ENCODE measurements at regions not wholly inside any gene's neighbourhood (a gene's known extent, or its start where the extent isn't known, plus 50 kb on each side); places are given as distances from the start of the nearest gene placed in this dataset.
"Not testable (repeated sequence)": the region's sequence is repeated elsewhere in the genome, so short reads cannot be mapped to it uniquely, and the experiment has no call there.

- DNase-seq = no peak
Measured at GRCh38 chr12:97714107-97714563, 251.5 kb downstream of the RMST start.

DNA sequence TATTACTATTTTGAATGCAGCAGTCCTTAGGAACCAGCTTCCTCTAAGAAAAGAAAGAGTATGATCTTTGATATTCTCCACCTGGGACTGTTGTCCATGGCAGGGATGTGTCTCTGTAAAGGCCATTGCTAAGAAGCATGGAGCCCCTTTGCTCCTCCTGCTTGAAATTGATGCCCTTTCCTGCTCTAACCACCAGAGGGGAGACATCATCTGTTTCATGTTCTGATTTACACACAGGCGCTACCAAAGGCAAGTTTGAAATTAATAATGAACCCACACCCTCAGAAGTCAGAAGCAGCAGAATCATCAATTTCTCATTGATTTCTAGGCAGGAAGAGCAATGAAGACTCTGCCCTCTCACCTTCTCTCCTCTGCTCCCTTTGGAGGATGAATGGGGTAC, 253.8 kb downstream of the RMST start:
- DNase-seq = peak in 1 of 2 experiments; percentile 42

GRCh38 chr12:97723801-97724200, 261.2 kb downstream of the RMST start:
- DNase-seq = not testable (repeated sequence)

GRCh38 chr12:97745406-97746101, 282.9 kb downstream of the RMST start:
- DNase-seq = no peak

DNA sequence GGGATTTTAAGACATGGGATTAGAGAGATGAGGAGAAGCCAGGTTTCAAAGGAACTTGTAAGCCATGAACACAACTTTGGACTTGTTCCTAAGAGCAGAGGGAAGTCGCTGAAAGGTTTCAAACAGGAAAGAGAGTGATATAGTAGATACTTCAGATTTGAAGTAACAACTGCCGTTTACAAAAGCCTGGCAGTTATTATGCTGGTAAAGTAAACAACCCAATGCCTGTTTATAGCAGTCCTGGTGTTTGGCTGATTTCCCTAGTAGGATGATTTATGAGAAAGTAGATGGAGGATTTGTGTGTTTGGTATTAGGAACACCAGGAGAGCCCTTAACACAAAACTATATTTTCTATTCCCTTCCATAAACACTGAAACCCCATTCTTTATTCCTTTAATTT, 285.7 kb downstream of the RMST start:
- peak; percentile 64 to 94 for DNase-seq

GRCh38 chr12:97751704-97752103, 289.1 kb downstream of the RMST start:
- peak in 1 of 2 experiments; percentile 73 for DNase-seq

DNA sequence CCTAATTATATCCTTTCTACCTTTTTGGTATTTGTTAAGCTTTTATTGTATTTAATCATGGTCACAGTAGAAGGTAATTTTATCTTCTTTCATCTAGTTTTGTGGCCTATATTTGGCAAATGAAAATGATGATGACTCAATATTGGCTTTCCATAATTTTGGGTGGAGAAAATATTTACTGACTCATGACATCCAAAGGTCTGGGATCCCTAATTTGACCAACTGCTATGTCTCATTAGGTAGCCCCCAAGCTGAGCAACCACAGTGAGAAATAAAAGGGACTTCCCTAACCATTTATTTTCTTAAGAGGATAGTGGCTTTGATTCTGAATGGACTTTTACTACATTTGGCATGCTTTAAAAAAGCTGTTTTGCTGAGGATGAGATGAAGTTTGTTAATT, 289.5 kb downstream of the RMST start:
- peak; percentile 91 to 99 for DNase-seq

DNA sequence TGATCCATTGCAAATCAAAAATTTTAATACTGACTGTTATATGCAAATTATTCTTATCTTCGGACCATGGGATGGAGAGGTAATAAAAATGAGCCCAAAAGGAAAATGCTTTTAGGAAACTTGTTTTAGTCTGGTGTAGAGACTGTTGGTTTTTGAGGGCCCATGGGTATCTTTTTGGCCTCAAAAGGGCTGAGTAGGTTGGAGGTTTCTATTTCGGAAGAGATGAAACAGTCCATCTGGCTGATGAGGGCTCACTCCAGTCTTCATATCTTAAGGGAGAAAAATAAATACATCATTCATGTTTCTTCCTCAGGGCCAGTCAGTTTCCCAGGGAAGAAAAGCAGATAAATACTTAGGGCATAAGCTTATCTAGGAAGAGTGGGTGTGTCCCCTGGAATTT, 290.7 kb downstream of the RMST start:
- no peak for DNase-seq

- DNase-seq = no peak
Measured at GRCh38 chr12:97754306-97754705, 291.7 kb downstream of the RMST start.

DNA sequence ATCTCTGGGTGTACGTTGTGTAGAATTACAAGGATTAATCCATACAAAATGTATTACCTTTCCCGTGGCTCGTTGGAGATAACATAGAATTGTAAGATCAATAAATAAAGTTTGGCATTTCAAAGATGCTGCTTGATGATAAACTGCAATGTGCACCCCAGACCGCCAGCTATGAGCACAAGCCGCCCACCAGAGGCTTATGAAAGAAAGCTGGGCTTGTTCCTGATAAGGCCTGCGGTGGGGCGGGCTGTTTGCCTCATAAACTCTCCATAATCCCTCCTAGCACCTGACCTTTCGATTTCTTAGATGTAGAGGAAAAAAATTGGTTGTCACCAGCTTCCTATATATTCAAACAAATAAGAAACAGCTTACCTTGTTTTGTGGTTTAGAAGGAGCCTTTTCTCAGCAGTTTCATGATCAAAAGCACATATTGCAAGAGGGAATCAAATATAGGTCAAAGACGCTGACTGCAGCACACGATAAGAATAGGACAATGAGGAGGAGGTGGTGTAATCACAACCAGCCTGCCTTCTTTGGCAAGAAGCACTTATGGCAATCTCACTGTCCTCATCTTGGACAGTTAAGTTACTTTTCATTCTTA, 293.6 kb downstream of the RMST start:
- no peak for DNase-seq

DNA sequence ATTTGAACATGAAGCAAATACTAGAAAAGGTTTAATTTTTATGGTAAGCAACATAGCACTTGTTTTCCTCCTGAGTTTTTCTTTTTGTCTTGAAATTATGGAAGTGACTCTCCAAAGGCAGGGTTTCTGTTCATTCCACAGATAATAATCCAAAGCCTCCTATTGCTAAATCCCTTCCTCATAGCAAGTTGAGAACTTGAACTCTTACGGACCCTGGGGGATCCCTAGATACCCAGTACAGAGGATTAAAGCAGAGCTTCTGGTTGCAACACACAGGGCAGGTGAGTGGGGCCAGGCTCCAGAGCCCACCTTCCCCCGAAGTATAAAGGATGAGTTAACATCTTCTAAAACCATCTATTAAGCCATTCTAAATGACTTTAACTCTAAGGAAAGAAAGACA, 294.1 kb downstream of the RMST start:
- DNase-seq = no peak

DNA sequence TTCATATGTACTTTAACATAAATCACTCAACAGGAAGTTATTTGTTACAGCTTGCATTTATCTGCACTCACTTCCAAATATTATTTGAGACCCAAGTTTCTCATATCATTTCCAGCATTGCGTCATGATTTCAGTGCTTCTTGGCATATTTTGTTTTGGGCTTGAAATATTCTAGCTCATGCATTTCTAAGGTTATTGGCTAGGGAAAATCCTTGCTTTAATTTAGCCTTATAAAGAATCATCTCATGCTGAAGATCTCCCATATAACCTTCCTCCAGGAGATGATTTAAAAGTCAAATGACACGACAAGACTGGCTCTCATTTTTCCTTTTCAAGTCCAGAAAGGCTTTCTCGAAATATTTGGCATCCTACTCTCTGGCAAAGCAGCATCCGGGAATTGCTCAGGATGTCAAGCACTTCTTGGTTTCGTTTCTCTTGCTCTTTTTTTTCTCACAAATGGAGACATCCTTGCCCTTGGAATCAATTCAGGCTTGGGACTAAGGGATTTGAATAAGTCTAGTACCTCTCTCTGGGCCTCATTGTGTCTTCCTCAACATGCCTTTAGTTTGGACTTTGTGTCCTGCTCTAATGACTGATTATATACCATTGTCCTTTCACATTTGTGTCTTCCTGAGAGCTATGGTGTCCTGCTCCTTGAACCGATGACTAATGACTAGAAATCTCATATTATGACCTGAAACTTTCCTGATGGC, 295.0 kb downstream of the RMST start:
- DNase-seq = no peak

DNA sequence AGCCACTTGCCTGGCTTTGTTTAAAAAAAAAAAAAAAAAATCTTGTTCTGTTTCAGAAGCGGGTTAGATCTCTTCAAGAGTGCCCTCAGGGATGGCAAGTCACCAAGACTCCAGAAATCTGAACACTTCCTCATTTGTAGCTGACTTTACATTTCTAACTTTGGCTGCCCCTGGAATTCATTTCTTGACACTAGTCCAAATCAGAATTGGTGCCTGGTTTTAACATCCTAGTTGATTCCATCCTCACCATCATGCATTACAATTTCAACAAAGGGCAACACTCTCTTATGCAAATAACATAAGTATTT, 295.5 kb downstream of the RMST start:
- no peak for DNase-seq

GRCh38 chr12:97758586-97758985, 296.0 kb downstream of the RMST start:
- DNase-seq = no peak

DNA sequence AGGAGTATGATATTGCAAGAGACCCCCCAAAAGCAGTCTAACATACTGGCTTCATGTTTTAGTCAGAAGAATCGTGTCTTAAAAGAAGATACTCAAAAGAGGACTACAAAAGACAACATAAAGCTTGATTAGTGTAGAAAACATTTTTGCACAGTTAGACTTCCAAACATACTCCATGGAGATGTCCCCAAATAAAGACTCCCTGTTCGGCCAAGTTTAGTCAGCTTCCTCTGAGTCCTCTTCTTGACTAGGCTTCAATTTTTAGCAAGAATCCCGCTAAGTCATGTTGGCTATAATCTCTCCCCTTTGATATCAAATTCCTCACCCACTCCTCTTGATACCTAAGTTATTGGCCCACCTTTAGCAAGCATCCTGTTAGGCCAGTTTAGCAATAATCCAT, 298.0 kb downstream of the RMST start:
- DNase-seq = no peak

- peak in 1 of 2 experiments; percentile 27 for DNase-seq
Measured at GRCh38 chr12:97763113-97763512, 300.5 kb downstream of the RMST start.

DNA sequence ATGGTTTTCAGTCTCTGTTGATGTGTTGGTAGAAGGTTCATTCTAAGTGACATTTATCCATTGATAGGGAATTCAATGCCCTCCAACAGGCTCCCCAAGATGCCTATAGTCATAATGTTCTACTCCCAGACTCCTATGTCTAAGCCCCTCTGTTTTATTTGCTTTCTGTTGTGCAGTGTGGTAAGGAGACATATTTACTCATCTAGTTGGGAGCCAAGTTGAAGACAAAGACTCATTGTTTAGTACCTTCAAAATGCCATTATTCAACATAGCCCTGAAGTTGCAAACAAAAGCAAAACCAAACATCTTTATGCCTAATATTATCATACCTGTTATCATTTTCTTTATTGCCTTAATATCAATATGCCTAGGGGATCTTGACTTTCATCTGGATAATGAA, 302.1 kb downstream of the RMST start:
- DNase-seq = no peak

DNA sequence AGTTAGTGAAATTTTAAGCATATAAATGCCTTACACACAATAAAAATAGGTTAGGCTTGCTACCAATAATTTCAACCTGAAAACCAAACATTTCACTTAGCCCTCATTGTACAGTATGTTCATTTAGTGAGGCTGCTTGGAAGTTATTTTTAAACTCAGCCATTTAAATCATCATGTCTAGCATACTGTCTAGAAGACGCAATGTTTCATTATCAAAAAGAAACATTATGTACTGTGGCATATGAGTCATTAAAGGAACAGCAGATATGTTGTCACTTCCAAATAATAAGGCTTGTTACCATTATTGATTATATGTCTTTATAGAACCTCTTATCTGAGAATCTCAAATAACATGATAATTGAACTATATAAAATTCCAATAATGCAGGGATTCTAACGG, 304.7 kb downstream of the RMST start:
- DNase-seq = no peak

DNA sequence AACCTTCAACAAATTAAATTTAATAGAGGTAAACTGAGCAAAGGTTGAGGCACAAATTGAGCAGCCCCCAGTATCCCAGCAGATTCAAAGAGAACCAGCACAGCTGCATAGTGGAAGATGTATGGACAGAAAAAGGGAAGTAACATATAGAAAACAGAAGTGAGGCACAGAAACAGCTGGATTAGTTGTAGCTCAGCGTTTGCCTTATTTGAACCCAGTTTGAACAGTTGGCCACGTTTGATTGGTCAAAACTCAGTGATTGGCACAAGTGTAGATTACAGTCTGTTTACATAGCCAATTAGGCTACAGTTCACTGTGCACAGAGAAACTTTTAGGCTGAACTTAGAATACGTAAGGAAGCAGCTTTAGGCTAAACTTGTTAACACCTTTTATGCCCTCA, 315.5 kb downstream of the RMST start:
- DNase-seq = no peak

GRCh38 chr12:97781342-97781741, 318.7 kb downstream of the RMST start:
- no peak for DNase-seq

DNA sequence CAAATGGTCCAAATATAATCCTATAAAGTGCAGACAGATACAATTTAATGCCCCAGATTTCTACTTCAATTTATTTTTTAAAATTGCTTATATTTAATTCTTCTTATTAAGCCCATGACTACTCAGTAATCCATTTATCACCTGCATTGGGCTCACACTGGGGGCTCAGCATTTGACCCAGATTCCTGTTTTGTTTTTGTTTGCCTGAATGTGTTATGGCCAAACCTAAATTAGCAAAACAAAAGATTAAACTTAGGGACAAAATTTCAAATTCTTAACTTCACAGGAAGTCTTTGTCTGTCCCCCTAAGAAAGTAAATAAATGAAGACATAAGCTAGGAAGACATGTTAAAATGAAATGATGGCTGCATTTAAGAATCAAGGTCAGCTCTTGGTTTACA, 322.3 kb downstream of the RMST start:
- no peak for DNase-seq

DNA sequence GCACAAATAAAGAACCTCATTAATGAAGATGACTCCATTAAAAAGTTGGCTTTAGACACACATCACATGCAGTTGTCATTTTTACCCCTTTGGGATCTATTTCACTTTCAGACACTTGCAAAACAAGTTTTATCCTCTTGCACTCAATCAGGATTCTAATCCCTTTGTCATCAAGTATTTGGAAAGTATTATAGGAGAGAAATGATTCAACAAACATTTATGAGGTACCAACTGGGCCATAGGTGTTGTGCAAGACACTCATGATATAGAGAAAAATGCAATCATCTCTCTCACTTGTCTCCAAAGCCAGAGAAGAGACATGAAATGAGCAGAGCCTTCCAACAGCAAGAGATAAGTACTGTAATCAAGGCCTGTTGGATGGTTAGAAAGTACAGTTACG, 327.7 kb downstream of the RMST start:
- DNase-seq = no peak

DNA sequence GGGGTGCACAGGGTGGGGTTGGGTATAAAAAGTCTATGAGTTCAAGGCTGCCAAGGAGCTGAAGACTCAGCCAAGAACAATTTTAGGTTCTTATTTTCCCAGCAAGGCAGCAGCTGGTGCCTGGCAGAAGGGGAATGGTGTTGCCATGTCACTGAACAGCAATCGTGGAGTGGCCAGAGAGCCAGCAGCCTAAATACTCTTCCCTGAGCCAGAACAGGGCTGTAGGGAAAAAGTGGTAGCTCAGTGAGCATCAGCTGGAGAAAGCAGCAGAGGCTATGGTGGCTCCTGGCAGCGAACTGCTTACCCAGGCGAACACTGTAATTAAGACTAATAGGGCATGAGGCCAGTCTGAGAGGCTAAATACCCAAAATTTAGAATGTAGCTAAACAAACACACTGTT, 334.9 kb downstream of the RMST start:
- DNase-seq = peak; percentile 16 to 70

DNA sequence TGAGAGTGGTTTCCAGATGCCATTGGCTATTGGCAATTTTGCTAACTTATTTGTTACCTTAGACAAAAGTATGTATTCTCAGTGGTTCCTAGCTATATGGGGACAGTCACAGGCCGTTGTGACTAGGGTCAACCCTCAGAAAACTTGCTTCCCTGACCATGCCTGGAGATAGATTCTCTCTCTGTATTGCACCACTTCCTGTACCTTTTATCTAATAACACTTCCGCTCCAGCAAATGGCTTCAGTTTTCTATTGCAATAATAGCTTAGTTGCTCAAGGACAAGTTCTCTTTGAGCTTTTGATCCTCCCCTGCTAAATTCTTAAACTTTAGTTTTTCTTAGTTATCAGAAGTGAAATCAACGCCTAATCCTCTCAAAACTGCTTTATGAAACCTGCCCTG, 338.0 kb downstream of the RMST start:
- no peak for DNase-seq
